ENCODE measurements at regions not wholly inside any gene's neighbourhood (a gene's known extent, or its start where the extent isn't known, plus 50 kb on each side); places are given as distances from the start of the nearest gene placed in this dataset.

GRCh38 chr16:61596655-61597054, 439.6 kb downstream of the CDH8 start:
- no peak for DNase-seq

GRCh38 chr16:61595605-61596004, 440.6 kb downstream of the CDH8 start:
- no peak for DNase-seq

- no peak for DNase-seq
Observed at GRCh38 chr16:61590577-61590976, 445.7 kb downstream of the CDH8 start.

GRCh38 chr16:61587526-61587925, 448.7 kb downstream of the CDH8 start:
- no peak for DNase-seq

- DNase-seq = no peak
Observed at GRCh38 chr16:61581417-61582046, 454.7 kb downstream of the CDH8 start.

- DNase-seq = no peak
Observed at GRCh38 chr16:61580579-61580978, 455.7 kb downstream of the CDH8 start.

GRCh38 chr16:61579195-61579594, 457.0 kb downstream of the CDH8 start:
- no peak for DNase-seq

- DNase-seq = no peak
Observed at GRCh38 chr16:61576476-61576875, 459.8 kb downstream of the CDH8 start.

- DNase-seq = no peak
Observed at GRCh38 chr16:61575617-61576016, 460.6 kb downstream of the CDH8 start.

GRCh38 chr16:61569028-61569427, 467.2 kb downstream of the CDH8 start:
- no peak for DNase-seq

- DNase-seq = peak; percentile 33
Observed at GRCh38 chr16:61564716-61565115, 471.5 kb downstream of the CDH8 start.

- DNase-seq = no peak
Observed at GRCh38 chr16:61555718-61556441, 480.4 kb downstream of the CDH8 start.

- DNase-seq = no peak
Observed at GRCh38 chr16:61549327-61549726, 486.9 kb downstream of the CDH8 start.

GRCh38 chr16:61547626-61548025, 488.6 kb downstream of the CDH8 start:
- no peak for DNase-seq

GRCh38 chr16:61544165-61544564, 492.1 kb downstream of the CDH8 start:
- no peak for DNase-seq

GRCh38 chr16:61540216-61540615, 496.0 kb downstream of the CDH8 start:
- no peak for DNase-seq

- no peak for DNase-seq
Observed at GRCh38 chr16:61530697-61531096, 505.5 kb downstream of the CDH8 start.

- DNase-seq = no peak
Observed at GRCh38 chr16:61500851-61501250, 535.4 kb downstream of the CDH8 start.

GRCh38 chr16:61480250-61480649, 556.0 kb downstream of the CDH8 start:
- no peak for DNase-seq

- DNase-seq = no peak
Observed at GRCh38 chr16:61471737-61472136, 564.5 kb downstream of the CDH8 start.

- no peak for DNase-seq
Observed at GRCh38 chr16:61471023-61471422, 565.2 kb downstream of the CDH8 start.

- no peak for DNase-seq
Observed at GRCh38 chr16:61465285-61465684, 571.0 kb downstream of the CDH8 start.

- no peak for DNase-seq
Observed at GRCh38 chr16:61460020-61460419, 576.2 kb downstream of the CDH8 start.

- DNase-seq = no peak
Observed at GRCh38 chr16:61435346-61435745, 600.9 kb downstream of the CDH8 start.

GRCh38 chr16:61432421-61432820, 603.8 kb downstream of the CDH8 start:
- no peak for DNase-seq

Data from NCI-H524 treated with DMSO at 0.1 percent for 48 hours (cell line).